WTC11 (cell line): ENCODE measurements at regions not wholly inside any gene's neighbourhood (a gene's known extent, or its start where the extent isn't known, plus 50 kb on each side); places are given as distances from the start of the nearest gene placed in this dataset.

Source experiments
- ATAC-seq: fragments of 200-7000 bp; cut with Tn5 transposase; 2 replicates; pipeline ENCODE4 v1.10.0; 2021; ENCODE audit warnings: mild to moderate bottlenecking, moderate library complexity
- CTCF ChIA-PET: fragments of 300-600 bp; sonication (Branson Sonifier 250); formaldehyde crosslinking; loops from one replicate; lab custom pipeline; 2021; ENCODE audit warnings: antibody characterized with exemption; lab: Charles Lee
- POLR2A ChIA-PET: fragments of 350-600 bp; sonication (Branson Sonifier 250); formaldehyde crosslinking; loops from one replicate; lab custom pipeline; 2021; ENCODE audit warnings: antibody characterized with exemption; lab: Charles Lee
- DNase-seq: peaks from one replicate; pipeline ENCODE4 v3.0.0; 2021; ENCODE audit warnings: low spot score
- H3K27ac Mint-ChIP-seq: 2 replicates; pipeline ENCODE4 v1.8.0; 2021; ENCODE audit warnings: mixed read lengths
- H3K27me3 Mint-ChIP-seq: 2 replicates; pipeline ENCODE4 v1.8.0; 2021; ENCODE audit warnings: low read depth, mild to moderate bottlenecking, moderate library complexity, mixed read lengths
- H3K36me3 Mint-ChIP-seq: 2 replicates; pipeline ENCODE4 v1.8.0; 2021; ENCODE audit warnings: mixed read lengths
- H3K4me1 Mint-ChIP-seq: 2 replicates; pipeline ENCODE4 v1.8.0; 2022; ENCODE audit warnings: mixed read lengths
- H3K4me3 Mint-ChIP-seq: 2 replicates; pipeline ENCODE4 v1.8.0; 2021; ENCODE audit warnings: mild to moderate bottlenecking, moderate library complexity, mixed read lengths
- H3K9me3 Mint-ChIP-seq: 2 replicates; pipeline ENCODE4 v1.8.0; 2021; ENCODE audit warnings: mixed read lengths
- CBFB ChIP-seq: sonication (generic); formaldehyde crosslinking; IDR thresholded peaks from 2 replicates; pipeline ENCODE4 v1.8.1; 2022; ENCODE audit warnings: mild to moderate bottlenecking, low read depth, missing genetic modification reagents
- CREB1 ChIP-seq: sonication (generic); formaldehyde crosslinking; IDR thresholded peaks from 2 replicates; pipeline ENCODE4 v1.8.0; 2023; ENCODE audit warnings: mild to moderate bottlenecking, missing genetic modification reagents
- ESRRA ChIP-seq: sonication (generic); formaldehyde crosslinking; IDR thresholded peaks from 2 replicates; pipeline ENCODE4 v1.8.1; 2022; ENCODE audit warnings: mild to moderate bottlenecking, missing genetic modification reagents, borderline replicate concordance
- ETV6 ChIP-seq: sonication (generic); formaldehyde crosslinking; IDR thresholded peaks from 2 replicates; pipeline ENCODE4 v1.8.1; 2022; ENCODE audit warnings: mild to moderate bottlenecking, missing genetic modification reagents
- FOXP1 ChIP-seq: sonication (generic); formaldehyde crosslinking; IDR thresholded peaks from 2 replicates; pipeline ENCODE4 v1.8.0; 2022; ENCODE audit warnings: missing genetic modification reagents, mild to moderate bottlenecking, moderate library complexity, borderline replicate concordance
- JUN ChIP-seq: sonication (generic); formaldehyde crosslinking; IDR thresholded peaks from 2 replicates; pipeline ENCODE4 v1.8.0; 2023; ENCODE audit warnings: mild to moderate bottlenecking, missing genetic modification reagents
- MYBL2 ChIP-seq: sonication (generic); formaldehyde crosslinking; IDR thresholded peaks from 2 replicates; pipeline ENCODE4 v1.8.1; 2023; ENCODE audit warnings: mild to moderate bottlenecking, moderate library complexity, missing genetic modification reagents
- NFATC4 ChIP-seq: fragments of 250-450 bp; sonication (Bioruptor Pico); IDR thresholded peaks from 2 replicates; pipeline ENCODE4 v1.9.0; 2021; ENCODE audit warnings: mild to moderate bottlenecking
- NR3C1 ChIP-seq: sonication (generic); formaldehyde crosslinking; conservative IDR thresholded peaks from 2 replicates; pipeline ENCODE4 v1.8.1; 2023; ENCODE audit warnings: low read depth, mild to moderate bottlenecking, missing genetic modification reagents
- PRRX2 ChIP-seq: fragments of 250-450 bp; sonication (Bioruptor Pico); IDR thresholded peaks from 2 replicates; pipeline ENCODE4 v1.8.0; 2021; ENCODE audit warnings: mild to moderate bottlenecking
- SMAD3 ChIP-seq: sonication (generic); formaldehyde crosslinking; IDR thresholded peaks from 2 replicates; pipeline ENCODE4 v1.8.0; 2022; ENCODE audit warnings: missing genetic modification reagents, mild to moderate bottlenecking, borderline replicate concordance
- SOX15 ChIP-seq: fragments of 250-450 bp; sonication (Bioruptor Pico); IDR thresholded peaks from 2 replicates; pipeline ENCODE4 v1.9.0; 2021; ENCODE audit warnings: mild to moderate bottlenecking
- ZNF138 ChIP-seq: sonication (generic); formaldehyde crosslinking; conservative IDR thresholded peaks from 2 replicates; pipeline ENCODE4 v1.8.1; 2022; ENCODE audit warnings: mild to moderate bottlenecking, moderate library complexity, missing genetic modification reagents
- ZNF219 ChIP-seq: sonication (generic); formaldehyde crosslinking; IDR thresholded peaks from 2 replicates; pipeline ENCODE4 v1.8.0; 2023; ENCODE audit warnings: missing genetic modification reagents, mild to moderate bottlenecking, borderline replicate concordance
- TF ChIP-seq, protein P1 (sequence below): sonication (generic); formaldehyde crosslinking; conservative IDR thresholded peaks from 2 replicates; pipeline ENCODE4 v1.8.1; 2023; ENCODE audit warnings: mild to moderate bottlenecking, low read depth, missing genetic modification reagents, moderate library complexity
- TF ChIP-seq, protein P2 (sequence below): fragments of 250-450 bp; sonication (Bioruptor Pico); IDR thresholded peaks from 2 replicates; pipeline ENCODE4 v1.9.0; 2021; ENCODE audit warnings: moderate library complexity, mild to moderate bottlenecking, inconsistent platforms, borderline replicate concordance
- TF ChIP-seq, protein P3 (sequence below): sonication (generic); formaldehyde crosslinking; IDR thresholded peaks from 2 replicates; pipeline ENCODE4 v1.8.1; 2023; ENCODE audit warnings: mild to moderate bottlenecking, missing genetic modification reagents, moderate library complexity
- TF ChIP-seq, protein P4 (sequence below): sonication (generic); formaldehyde crosslinking; IDR thresholded peaks from 2 replicates; pipeline ENCODE4 v1.8.1; 2022; ENCODE audit warnings: mild to moderate bottlenecking, moderate library complexity, missing genetic modification reagents
- TF ChIP-seq, protein P5 (sequence below): fragments of 250-450 bp; sonication (Bioruptor Pico); IDR thresholded peaks from 2 replicates; pipeline ENCODE4 v1.9.0; 2021; ENCODE audit warnings: mild to moderate bottlenecking, borderline replicate concordance
- TF ChIP-seq, protein P6 (sequence below): fragments of 200-600 bp; IDR thresholded peaks from 2 replicates; pipeline ENCODE4 v1.8.0; 2022; ENCODE audit warnings: antibody characterized with exemption

DNA sequence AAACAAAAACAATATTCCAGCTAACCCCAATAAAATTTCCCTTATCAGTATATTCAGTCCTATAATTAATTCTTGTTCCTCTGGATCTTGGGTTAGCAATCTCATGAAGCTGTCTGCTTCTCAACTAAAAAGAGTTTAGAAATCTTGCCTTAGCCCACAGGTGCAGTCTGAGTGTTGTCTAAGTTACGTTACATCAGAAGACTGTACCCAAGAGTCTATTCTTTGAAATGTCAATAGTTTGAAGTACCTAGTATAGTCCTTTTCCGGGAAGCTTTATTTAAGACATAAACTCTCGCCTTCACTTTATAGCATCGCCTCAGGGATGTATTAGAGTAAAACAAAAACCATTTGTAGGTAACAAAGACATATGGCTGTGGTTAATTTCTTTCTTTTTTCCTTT lies 465.1 kb downstream of the FUT8 start (continued):
- no peak for TF ChIP-seq ZNF219
- no peak for TF ChIP-seq CREB1
- TF ChIP-seq, protein P1, sequence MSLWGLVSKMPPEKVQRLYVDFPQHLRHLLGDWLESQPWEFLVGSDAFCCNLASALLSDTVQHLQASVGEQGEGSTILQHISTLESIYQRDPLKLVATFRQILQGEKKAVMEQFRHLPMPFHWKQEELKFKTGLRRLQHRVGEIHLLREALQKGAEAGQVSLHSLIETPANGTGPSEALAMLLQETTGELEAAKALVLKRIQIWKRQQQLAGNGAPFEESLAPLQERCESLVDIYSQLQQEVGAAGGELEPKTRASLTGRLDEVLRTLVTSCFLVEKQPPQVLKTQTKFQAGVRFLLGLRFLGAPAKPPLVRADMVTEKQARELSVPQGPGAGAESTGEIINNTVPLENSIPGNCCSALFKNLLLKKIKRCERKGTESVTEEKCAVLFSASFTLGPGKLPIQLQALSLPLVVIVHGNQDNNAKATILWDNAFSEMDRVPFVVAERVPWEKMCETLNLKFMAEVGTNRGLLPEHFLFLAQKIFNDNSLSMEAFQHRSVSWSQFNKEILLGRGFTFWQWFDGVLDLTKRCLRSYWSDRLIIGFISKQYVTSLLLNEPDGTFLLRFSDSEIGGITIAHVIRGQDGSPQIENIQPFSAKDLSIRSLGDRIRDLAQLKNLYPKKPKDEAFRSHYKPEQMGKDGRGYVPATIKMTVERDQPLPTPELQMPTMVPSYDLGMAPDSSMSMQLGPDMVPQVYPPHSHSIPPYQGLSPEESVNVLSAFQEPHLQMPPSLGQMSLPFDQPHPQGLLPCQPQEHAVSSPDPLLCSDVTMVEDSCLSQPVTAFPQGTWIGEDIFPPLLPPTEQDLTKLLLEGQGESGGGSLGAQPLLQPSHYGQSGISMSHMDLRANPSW (CRISPR knock-in tag), result no peak
- TF ChIP-seq, all 79 proteins: peak for 0

DNA sequence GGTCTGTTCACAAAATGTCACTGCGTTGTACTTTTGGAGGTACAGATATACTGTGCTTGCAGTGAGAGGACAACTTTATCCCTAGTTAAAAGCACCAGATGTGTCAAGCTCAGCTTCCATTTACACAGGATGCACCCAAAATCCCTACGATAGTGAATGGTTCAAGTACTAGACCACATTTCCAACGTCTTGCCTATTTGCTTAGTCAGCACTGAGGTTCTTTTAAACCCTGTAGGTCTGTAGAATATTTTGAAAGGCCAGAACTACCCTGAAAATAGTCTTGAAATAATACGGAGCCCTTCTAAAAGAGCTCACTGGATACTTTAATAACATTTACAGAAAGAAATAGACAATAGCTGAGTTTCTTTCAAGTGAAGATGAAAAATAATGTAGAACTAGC lies 466.1 kb downstream of the FUT8 start:
- H3K4me1 Mint-ChIP-seq, result no peaks in the 10 kb centered on the region
- no peaks in the 10 kb centered on the region; the same call in 1 of the 2 replicates for H3K27me3 Mint-ChIP-seq
- ATAC-seq, result no peak
- no peak overlapping the region for H3K4me3 Mint-ChIP-seq
- DNase-seq, result no peak
- H3K27ac Mint-ChIP-seq, result no peak overlapping the region
- H3K9me3 Mint-ChIP-seq, result peaks cover 17% of the 10 kb centered on the region
- TF ChIP-seq SMAD3 (no peak), NR3C1 (CRISPR knock-in tag) (no peak), ESRRA (no peak), ETV6 (CRISPR knock-in tag) (no peak), NFATC4 (CRISPR knock-in tag) (no peak), MYBL2 (CRISPR knock-in tag) (no peak), PRRX2 (CRISPR knock-in tag) (no peak)
- TF ChIP-seq, protein P2, sequence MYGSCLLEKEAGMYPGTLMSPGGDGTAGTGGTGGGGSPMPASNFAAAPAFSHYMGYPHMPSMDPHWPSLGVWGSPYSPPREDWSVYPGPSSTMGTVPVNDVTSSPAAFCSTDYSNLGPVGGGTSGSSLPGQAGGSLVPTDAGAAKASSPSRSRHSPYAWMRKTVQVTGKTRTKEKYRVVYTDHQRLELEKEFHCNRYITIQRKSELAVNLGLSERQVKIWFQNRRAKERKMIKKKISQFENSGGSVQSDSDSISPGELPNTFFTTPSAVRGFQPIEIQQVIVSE (CRISPR knock-in tag), result no peak
- TF ChIP-seq, protein P3, sequence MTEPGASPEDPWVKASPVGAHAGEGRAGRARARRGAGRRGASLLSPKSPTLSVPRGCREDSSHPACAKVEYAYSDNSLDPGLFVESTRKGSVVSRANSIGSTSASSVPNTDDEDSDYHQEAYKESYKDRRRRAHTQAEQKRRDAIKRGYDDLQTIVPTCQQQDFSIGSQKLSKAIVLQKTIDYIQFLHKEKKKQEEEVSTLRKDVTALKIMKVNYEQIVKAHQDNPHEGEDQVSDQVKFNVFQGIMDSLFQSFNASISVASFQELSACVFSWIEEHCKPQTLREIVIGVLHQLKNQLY (CRISPR knock-in tag), result no peak
- TF ChIP-seq, protein P4, sequence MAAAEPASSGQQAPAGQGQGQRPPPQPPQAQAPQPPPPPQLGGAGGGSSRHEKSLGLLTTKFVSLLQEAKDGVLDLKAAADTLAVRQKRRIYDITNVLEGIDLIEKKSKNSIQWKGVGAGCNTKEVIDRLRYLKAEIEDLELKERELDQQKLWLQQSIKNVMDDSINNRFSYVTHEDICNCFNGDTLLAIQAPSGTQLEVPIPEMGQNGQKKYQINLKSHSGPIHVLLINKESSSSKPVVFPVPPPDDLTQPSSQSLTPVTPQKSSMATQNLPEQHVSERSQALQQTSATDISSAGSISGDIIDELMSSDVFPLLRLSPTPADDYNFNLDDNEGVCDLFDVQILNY, result no peak
- no peaks in the 10 kb centered on the region for H3K36me3 Mint-ChIP-seq
- ChIA-PET CTCF (no interaction called here), POLR2A (no interaction called here)

DNA sequence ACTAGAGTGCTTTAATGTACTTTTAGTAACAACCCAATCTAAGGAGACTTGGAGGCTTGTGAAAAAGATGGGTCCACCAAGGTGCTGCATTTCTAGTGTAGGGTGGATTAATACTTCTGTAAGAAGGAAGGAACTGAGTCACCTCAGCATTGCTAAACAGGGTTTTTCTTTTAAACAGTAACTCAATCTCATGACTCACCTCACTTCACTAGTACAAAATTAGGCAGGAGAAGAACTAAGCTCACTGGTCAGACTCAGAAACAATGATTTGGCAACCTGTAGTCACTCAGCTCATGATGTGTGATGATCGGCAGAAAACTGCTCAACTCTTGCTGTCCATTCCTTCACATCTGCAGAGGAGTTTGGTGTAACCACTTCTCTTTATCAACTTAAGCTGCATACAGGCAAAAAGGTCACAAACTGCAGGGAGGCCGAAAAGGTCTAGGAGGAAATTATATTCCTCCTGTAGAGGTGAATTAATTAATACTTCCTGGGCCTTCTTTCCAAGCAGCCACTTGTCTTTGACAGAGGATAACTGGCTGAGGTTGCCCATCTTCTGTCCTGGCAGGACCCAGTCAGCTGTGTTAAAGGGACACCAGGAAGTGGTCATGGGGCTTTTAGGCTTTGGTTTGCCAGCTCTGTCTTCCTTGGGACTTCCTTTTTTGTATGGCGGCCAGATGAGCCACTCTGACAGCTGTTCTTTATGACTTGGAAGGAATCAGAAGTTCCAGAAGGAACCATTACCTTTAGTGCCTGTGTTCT lies 466.9 kb downstream of the FUT8 start:
- no peak for DNase-seq
- no peak for TF ChIP-seq FOXP1 (CRISPR knock-in tag)
- TF ChIP-seq, protein P5, sequence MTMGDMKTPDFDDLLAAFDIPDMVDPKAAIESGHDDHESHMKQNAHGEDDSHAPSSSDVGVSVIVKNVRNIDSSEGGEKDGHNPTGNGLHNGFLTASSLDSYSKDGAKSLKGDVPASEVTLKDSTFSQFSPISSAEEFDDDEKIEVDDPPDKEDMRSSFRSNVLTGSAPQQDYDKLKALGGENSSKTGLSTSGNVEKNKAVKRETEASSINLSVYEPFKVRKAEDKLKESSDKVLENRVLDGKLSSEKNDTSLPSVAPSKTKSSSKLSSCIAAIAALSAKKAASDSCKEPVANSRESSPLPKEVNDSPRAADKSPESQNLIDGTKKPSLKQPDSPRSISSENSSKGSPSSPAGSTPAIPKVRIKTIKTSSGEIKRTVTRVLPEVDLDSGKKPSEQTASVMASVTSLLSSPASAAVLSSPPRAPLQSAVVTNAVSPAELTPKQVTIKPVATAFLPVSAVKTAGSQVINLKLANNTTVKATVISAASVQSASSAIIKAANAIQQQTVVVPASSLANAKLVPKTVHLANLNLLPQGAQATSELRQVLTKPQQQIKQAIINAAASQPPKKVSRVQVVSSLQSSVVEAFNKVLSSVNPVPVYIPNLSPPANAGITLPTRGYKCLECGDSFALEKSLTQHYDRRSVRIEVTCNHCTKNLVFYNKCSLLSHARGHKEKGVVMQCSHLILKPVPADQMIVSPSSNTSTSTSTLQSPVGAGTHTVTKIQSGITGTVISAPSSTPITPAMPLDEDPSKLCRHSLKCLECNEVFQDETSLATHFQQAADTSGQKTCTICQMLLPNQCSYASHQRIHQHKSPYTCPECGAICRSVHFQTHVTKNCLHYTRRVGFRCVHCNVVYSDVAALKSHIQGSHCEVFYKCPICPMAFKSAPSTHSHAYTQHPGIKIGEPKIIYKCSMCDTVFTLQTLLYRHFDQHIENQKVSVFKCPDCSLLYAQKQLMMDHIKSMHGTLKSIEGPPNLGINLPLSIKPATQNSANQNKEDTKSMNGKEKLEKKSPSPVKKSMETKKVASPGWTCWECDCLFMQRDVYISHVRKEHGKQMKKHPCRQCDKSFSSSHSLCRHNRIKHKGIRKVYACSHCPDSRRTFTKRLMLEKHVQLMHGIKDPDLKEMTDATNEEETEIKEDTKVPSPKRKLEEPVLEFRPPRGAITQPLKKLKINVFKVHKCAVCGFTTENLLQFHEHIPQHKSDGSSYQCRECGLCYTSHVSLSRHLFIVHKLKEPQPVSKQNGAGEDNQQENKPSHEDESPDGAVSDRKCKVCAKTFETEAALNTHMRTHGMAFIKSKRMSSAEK, result no peak
- no peak for TF ChIP-seq ETV6 (CRISPR knock-in tag)
- TF ChIP-seq, protein P4, result no peak
- no peak for TF ChIP-seq SOX15
- TF ChIP-seq, protein P6, sequence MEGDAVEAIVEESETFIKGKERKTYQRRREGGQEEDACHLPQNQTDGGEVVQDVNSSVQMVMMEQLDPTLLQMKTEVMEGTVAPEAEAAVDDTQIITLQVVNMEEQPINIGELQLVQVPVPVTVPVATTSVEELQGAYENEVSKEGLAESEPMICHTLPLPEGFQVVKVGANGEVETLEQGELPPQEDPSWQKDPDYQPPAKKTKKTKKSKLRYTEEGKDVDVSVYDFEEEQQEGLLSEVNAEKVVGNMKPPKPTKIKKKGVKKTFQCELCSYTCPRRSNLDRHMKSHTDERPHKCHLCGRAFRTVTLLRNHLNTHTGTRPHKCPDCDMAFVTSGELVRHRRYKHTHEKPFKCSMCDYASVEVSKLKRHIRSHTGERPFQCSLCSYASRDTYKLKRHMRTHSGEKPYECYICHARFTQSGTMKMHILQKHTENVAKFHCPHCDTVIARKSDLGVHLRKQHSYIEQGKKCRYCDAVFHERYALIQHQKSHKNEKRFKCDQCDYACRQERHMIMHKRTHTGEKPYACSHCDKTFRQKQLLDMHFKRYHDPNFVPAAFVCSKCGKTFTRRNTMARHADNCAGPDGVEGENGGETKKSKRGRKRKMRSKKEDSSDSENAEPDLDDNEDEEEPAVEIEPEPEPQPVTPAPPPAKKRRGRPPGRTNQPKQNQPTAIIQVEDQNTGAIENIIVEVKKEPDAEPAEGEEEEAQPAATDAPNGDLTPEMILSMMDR, result no peak
- no peak for TF ChIP-seq CBFB (CRISPR knock-in tag)
- TF ChIP-seq ZNF138, result no peak
- TF ChIP-seq JUN (CRISPR knock-in tag), result no peak

More for the DNA sequence above, 466.9 kb downstream of the FUT8 start:
- ChIA-PET CTCF (no interaction called here), POLR2A (no interaction called here)
- Mint-ChIP-seq H3K9me3 (peaks cover 17% of the 10 kb centered on the region), H3K27ac (no peak overlapping the region), H3K4me3 (no peak overlapping the region), H3K4me1 (no peaks in the 10 kb centered on the region), H3K27me3 (no peaks in the 10 kb centered on the region; the same call in 1 of the 2 replicates), H3K36me3 (no peaks in the 10 kb centered on the region)
- ATAC-seq, result no peak
